ENCODE measurements at regions not wholly inside any gene's neighbourhood (a gene's known extent, or its start where the extent isn't known, plus 50 kb on each side); places are given as distances from the start of the nearest gene placed in this dataset.
"Not testable (repeated sequence)": the region's sequence is repeated elsewhere in the genome, so short reads cannot be mapped to it uniquely, and the experiment has no call there.

DNA sequence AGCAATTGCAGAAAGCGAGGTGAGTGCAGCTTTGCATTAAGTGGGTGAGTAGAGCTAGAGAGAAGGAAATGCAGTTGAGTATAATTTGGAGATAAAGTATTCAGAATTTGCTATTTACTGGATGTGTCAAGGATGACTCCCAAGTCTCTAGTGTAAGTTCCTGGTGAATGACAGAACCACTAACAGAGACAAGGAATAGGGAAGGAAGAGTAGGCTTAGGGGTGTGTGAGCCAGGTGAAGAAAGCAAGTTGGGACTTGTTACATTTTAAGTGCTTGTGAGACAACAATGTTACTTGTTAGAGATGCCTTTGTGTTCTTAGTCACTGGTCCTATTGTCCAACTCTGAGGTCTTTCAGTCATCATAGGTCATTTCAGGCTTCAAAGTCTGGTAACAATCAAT, 70.8 kb downstream of the TBC1D26 start:
- H3K4me1 ChIP-seq (ENCODE audit: control insufficient read depth in 1 of 2, insufficient read depth in 2 of 2, low read length in 2 of 2); H3K36me3 Mint-ChIP-seq; H4K20me1 ChIP-seq (ENCODE audit: insufficient read depth, low read length); H3K4me2 ChIP-seq (replicated peaks; ENCODE audit: extremely low read depth, low read length, poor library complexity, severe bottlenecking); intact Hi-C loops (cut with micrococcal nuclease); H2AFZ ChIP-seq (ENCODE audit: insufficient read depth, low read depth, low read length, poor library complexity, severe bottlenecking); H3K4me1 Mint-ChIP-seq; H3K4me3 ChIP-seq (replicated peaks in 1 of 3; ENCODE audit: low read depth in 2 of 3, low read length in 3 of 3); H3K27me3 Mint-ChIP-seq (ENCODE audit: low read depth in 3 of 3); H3K27ac Mint-ChIP-seq; H3K79me2 ChIP-seq (ENCODE audit: insufficient read depth, low read length); H3K36me3 ChIP-seq (replicated peaks in 1 of 2; ENCODE audit: control insufficient read depth in 1 of 2, insufficient read depth in 2 of 2, low read length in 2 of 2); H3K9me3 ChIP-seq (replicated peaks in 1 of 2; ENCODE audit: control insufficient read depth in 1 of 2, insufficient read depth in 1 of 2, low read length in 2 of 2); DNase-seq; H3K4me3 Mint-ChIP-seq; H3K9me3 Mint-ChIP-seq; H3K27ac ChIP-seq (ENCODE audit: low read depth in 1 of 2, low read length in 2 of 2); H3K27me3 ChIP-seq (ENCODE audit: control insufficient read depth in 2 of 2, insufficient read depth in 2 of 2, low read length in 2 of 2); H3K9ac ChIP-seq (ENCODE audit: insufficient read depth, low read length, poor library complexity, severe bottlenecking): not testable (repeated sequence)
- 100% methylated on average over 1 of the region's 1 CpG for WGBS (ENCODE audit: insufficient coverage)

- H3K36me3 Mint-ChIP-seq; H4K20me1 ChIP-seq (ENCODE audit: insufficient read depth, low read length); H3K4me3 ChIP-seq (replicated peaks in 1 of 3; ENCODE audit: low read depth in 2 of 3, low read length in 3 of 3); H3K9me3 Mint-ChIP-seq; H3K27me3 Mint-ChIP-seq (ENCODE audit: low read depth in 3 of 3); intact Hi-C loops (cut with micrococcal nuclease); H3K4me1 Mint-ChIP-seq; H3K27ac Mint-ChIP-seq; H2AFZ ChIP-seq (ENCODE audit: insufficient read depth, low read depth, low read length, poor library complexity, severe bottlenecking); H3K4me1 ChIP-seq (ENCODE audit: control insufficient read depth in 1 of 2, insufficient read depth in 2 of 2, low read length in 2 of 2); DNase-seq; H3K9me3 ChIP-seq (replicated peaks in 1 of 2; ENCODE audit: control insufficient read depth in 1 of 2, insufficient read depth in 1 of 2, low read length in 2 of 2); H3K36me3 ChIP-seq (replicated peaks in 1 of 2; ENCODE audit: control insufficient read depth in 1 of 2, insufficient read depth in 2 of 2, low read length in 2 of 2); H3K4me3 Mint-ChIP-seq; H3K79me2 ChIP-seq (ENCODE audit: insufficient read depth, low read length); H3K4me2 ChIP-seq (replicated peaks; ENCODE audit: extremely low read depth, low read length, poor library complexity, severe bottlenecking); H3K9ac ChIP-seq (ENCODE audit: insufficient read depth, low read length, poor library complexity, severe bottlenecking); H3K27me3 ChIP-seq (ENCODE audit: control insufficient read depth in 2 of 2, insufficient read depth in 2 of 2, low read length in 2 of 2); H3K27ac ChIP-seq (ENCODE audit: low read depth in 1 of 2, low read length in 2 of 2): not testable (repeated sequence)
- WGBS (ENCODE audit: insufficient coverage) = no CpG with 5 or more reads among the region's 4 CpGs
These were observed 74.7 kb downstream of the TBC1D26 start for GRCh38 chr17:15806825-15807224.

GRCh38 chr17:15813388-15813787, 81.3 kb downstream of the TBC1D26 start:
- H3K9me3 ChIP-seq (replicated peaks in 1 of 2; ENCODE audit: control insufficient read depth in 1 of 2, insufficient read depth in 1 of 2, low read length in 2 of 2); H3K4me1 ChIP-seq (ENCODE audit: control insufficient read depth in 1 of 2, insufficient read depth in 2 of 2, low read length in 2 of 2); DNase-seq; H3K4me3 Mint-ChIP-seq; H3K27ac ChIP-seq (ENCODE audit: low read depth in 1 of 2, low read length in 2 of 2); H2AFZ ChIP-seq (ENCODE audit: insufficient read depth, low read depth, low read length, poor library complexity, severe bottlenecking); H3K9me3 Mint-ChIP-seq; H3K4me1 Mint-ChIP-seq; H4K20me1 ChIP-seq (ENCODE audit: insufficient read depth, low read length); H3K9ac ChIP-seq (ENCODE audit: insufficient read depth, low read length, poor library complexity, severe bottlenecking); H3K27me3 Mint-ChIP-seq (ENCODE audit: low read depth in 3 of 3); H3K4me3 ChIP-seq (replicated peaks in 1 of 3; ENCODE audit: low read depth in 2 of 3, low read length in 3 of 3); intact Hi-C loops (cut with micrococcal nuclease); H3K36me3 Mint-ChIP-seq; H3K36me3 ChIP-seq (replicated peaks in 1 of 2; ENCODE audit: control insufficient read depth in 1 of 2, insufficient read depth in 2 of 2, low read length in 2 of 2); H3K79me2 ChIP-seq (ENCODE audit: insufficient read depth, low read length); H3K27me3 ChIP-seq (ENCODE audit: control insufficient read depth in 2 of 2, insufficient read depth in 2 of 2, low read length in 2 of 2); H3K4me2 ChIP-seq (replicated peaks; ENCODE audit: extremely low read depth, low read length, poor library complexity, severe bottlenecking); H3K27ac Mint-ChIP-seq: not testable (repeated sequence)
- no CpG with 5 or more reads among the region's 7 CpGs for whole genome bisulfite sequencing (ENCODE audit: insufficient coverage)

GRCh38 chr17:15814003-15814402, 81.9 kb downstream of the TBC1D26 start:
- H3K27ac ChIP-seq (ENCODE audit: low read depth in 1 of 2, low read length in 2 of 2); H3K9me3 ChIP-seq (replicated peaks in 1 of 2; ENCODE audit: control insufficient read depth in 1 of 2, insufficient read depth in 1 of 2, low read length in 2 of 2); intact Hi-C loops (cut with micrococcal nuclease); H3K4me2 ChIP-seq (replicated peaks; ENCODE audit: extremely low read depth, low read length, poor library complexity, severe bottlenecking); H4K20me1 ChIP-seq (ENCODE audit: insufficient read depth, low read length); H3K79me2 ChIP-seq (ENCODE audit: insufficient read depth, low read length); H3K9ac ChIP-seq (ENCODE audit: insufficient read depth, low read length, poor library complexity, severe bottlenecking); H3K4me1 Mint-ChIP-seq; H3K36me3 ChIP-seq (replicated peaks in 1 of 2; ENCODE audit: control insufficient read depth in 1 of 2, insufficient read depth in 2 of 2, low read length in 2 of 2); DNase-seq; H3K27me3 ChIP-seq (ENCODE audit: control insufficient read depth in 2 of 2, insufficient read depth in 2 of 2, low read length in 2 of 2); H3K27me3 Mint-ChIP-seq (ENCODE audit: low read depth in 3 of 3); H3K4me3 ChIP-seq (replicated peaks in 1 of 3; ENCODE audit: low read depth in 2 of 3, low read length in 3 of 3); H3K9me3 Mint-ChIP-seq; H3K27ac Mint-ChIP-seq; H3K36me3 Mint-ChIP-seq; H3K4me1 ChIP-seq (ENCODE audit: control insufficient read depth in 1 of 2, insufficient read depth in 2 of 2, low read length in 2 of 2); H2AFZ ChIP-seq (ENCODE audit: insufficient read depth, low read depth, low read length, poor library complexity, severe bottlenecking); H3K4me3 Mint-ChIP-seq: not testable (repeated sequence)
- WGBS (ENCODE audit: insufficient coverage) = no CpG with 5 or more reads among the region's 3 CpGs
